Ishikawa (cell line): ENCODE measurements at regions not wholly inside any gene's neighbourhood (a gene's known extent, or its start where the extent isn't known, plus 50 kb on each side); places are given as distances from the start of the nearest gene placed in this dataset.
A peak's percentile ranks its signal among the peaks of the same experiment; 100 is the strongest.

Source experiments
- CEBPB ChIP-seq: IDR thresholded peaks from 2 replicates; pipeline ENCODE4 v1.6.1; 2012
- CREB1 ChIP-seq: IDR thresholded peaks from 2 replicates; pipeline ENCODE4 v1.6.1; 2012; ENCODE audit warnings: low read depth
- EGR1 ChIP-seq: IDR thresholded peaks from 2 replicates; pipeline ENCODE4 v1.6.1; 2012
- EP300 ChIP-seq: IDR thresholded peaks from 2 replicates; pipeline ENCODE4 v1.6.1; 2012; ENCODE audit warnings: borderline replicate concordance
- FOXM1 ChIP-seq: IDR thresholded peaks from 2 replicates; pipeline ENCODE4 v1.6.1; 2012; ENCODE audit warnings: low read depth, borderline replicate concordance
- MAX ChIP-seq: IDR thresholded peaks from 2 replicates; pipeline ENCODE4 v1.6.1; 2012
- NFIC ChIP-seq: IDR thresholded peaks from 2 replicates; pipeline ENCODE4 v1.6.1; 2012
- RAD21 ChIP-seq: IDR thresholded peaks from 2 replicates; pipeline ENCODE4 v1.6.1; 2012; ENCODE audit warnings: low read depth
- TAF1 ChIP-seq: IDR thresholded peaks from 2 replicates; pipeline ENCODE4 v1.6.1; 2012; ENCODE audit warnings: low read depth, mild to moderate bottlenecking
- TCF12 ChIP-seq: IDR thresholded peaks from 2 replicates; pipeline ENCODE4 v1.6.1; 2012; ENCODE audit warnings: low read depth
- TEAD4 ChIP-seq: IDR thresholded peaks from 2 replicates; pipeline ENCODE4 v1.6.1; 2012
- YY1 ChIP-seq: IDR thresholded peaks from 2 replicates; pipeline ENCODE4 v1.6.1; 2012; ENCODE audit warnings: low read depth
- ZBTB7A ChIP-seq: IDR thresholded peaks from 2 replicates; pipeline ENCODE4 v1.6.1; 2012; ENCODE audit warnings: low read depth
- TF ChIP-seq, protein P1 (sequence below): IDR thresholded peaks from 2 replicates; pipeline ENCODE4 v1.6.1; 2012; ENCODE audit warnings: low read depth, mild to moderate bottlenecking
- TF ChIP-seq, protein P2 (sequence below): IDR thresholded peaks from 2 replicates; pipeline ENCODE4 v1.6.1; 2012

- no peak for TF ChIP-seq TCF12
- no peak for TF ChIP-seq EGR1
- TF ChIP-seq NFIC = no peak
- no peak for TF ChIP-seq TAF1
- TF ChIP-seq, protein P1, sequence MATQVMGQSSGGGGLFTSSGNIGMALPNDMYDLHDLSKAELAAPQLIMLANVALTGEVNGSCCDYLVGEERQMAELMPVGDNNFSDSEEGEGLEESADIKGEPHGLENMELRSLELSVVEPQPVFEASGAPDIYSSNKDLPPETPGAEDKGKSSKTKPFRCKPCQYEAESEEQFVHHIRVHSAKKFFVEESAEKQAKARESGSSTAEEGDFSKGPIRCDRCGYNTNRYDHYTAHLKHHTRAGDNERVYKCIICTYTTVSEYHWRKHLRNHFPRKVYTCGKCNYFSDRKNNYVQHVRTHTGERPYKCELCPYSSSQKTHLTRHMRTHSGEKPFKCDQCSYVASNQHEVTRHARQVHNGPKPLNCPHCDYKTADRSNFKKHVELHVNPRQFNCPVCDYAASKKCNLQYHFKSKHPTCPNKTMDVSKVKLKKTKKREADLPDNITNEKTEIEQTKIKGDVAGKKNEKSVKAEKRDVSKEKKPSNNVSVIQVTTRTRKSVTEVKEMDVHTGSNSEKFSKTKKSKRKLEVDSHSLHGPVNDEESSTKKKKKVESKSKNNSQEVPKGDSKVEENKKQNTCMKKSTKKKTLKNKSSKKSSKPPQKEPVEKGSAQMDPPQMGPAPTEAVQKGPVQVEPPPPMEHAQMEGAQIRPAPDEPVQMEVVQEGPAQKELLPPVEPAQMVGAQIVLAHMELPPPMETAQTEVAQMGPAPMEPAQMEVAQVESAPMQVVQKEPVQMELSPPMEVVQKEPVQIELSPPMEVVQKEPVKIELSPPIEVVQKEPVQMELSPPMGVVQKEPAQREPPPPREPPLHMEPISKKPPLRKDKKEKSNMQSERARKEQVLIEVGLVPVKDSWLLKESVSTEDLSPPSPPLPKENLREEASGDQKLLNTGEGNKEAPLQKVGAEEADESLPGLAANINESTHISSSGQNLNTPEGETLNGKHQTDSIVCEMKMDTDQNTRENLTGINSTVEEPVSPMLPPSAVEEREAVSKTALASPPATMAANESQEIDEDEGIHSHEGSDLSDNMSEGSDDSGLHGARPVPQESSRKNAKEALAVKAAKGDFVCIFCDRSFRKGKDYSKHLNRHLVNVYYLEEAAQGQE = no peak
- TF ChIP-seq, protein P2, sequence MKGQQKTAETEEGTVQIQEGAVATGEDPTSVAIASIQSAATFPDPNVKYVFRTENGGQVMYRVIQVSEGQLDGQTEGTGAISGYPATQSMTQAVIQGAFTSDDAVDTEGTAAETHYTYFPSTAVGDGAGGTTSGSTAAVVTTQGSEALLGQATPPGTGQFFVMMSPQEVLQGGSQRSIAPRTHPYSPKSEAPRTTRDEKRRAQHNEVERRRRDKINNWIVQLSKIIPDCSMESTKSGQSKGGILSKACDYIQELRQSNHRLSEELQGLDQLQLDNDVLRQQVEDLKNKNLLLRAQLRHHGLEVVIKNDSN = no peak
- TF ChIP-seq FOXM1 = no peak
- TF ChIP-seq TEAD4 = no peak
- TF ChIP-seq CEBPB = no peak
- TF ChIP-seq EP300 = no peak
- no peak for TF ChIP-seq ZBTB7A
- TF ChIP-seq YY1 = no peak
- no peak for TF ChIP-seq CREB1
- TF ChIP-seq RAD21 = no peak
- no peak for TF ChIP-seq MAX
These were observed 556.4 kb upstream of the SMIM31 start for GRCh38 chr4:164197556-164197955.

DNA sequence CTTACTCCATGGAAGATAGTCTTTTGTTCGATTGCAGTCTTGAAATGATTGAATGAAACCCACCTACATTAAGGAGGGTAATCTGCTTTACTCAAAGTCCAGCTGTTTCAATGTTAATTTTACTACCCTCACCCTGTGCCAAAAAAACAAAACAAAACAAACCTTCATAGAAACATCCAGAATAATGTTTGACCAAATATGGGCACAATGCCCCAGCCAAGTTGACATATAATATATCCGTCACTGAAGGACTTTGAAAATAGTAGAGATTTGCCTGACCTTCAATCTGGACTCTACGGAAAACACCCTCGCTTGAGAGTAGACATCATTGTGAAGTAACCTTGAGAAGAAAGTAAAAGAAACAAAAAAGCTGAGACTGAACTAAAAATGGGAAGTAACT lies 550.5 kb upstream of the SMIM31 start:
- TF ChIP-seq EGR1 (no peak), TEAD4 (no peak), CREB1 (no peak), TCF12 (no peak), CEBPB (no peak), FOXM1 (no peak), RAD21 (no peak), MAX (no peak)
- TF ChIP-seq, protein P2 = no peak

- TF ChIP-seq CEBPB (0 out of 2 replicates have a peak, but pooled peaks have one; percentile 19), TAF1 (no peak), ZBTB7A (no peak), FOXM1 (peak; percentile 85; the same call in 1 of the 2 replicates), TEAD4 (peak; percentile 100), NFIC (peak; percentile 86), TCF12 (peak; percentile 89), EP300 (peak; percentile 93), CREB1 (no peak), YY1 (no peak), EGR1 (no peak), MAX (peak; percentile 66; the same call in 1 of the 2 replicates), RAD21 (peak; percentile 24; the same call in 1 of the 2 replicates)
- TF ChIP-seq, protein P1 = no peak
- TF ChIP-seq, protein P2 = no peak
These were observed 549.5 kb upstream of the SMIM31 start for GRCh38 chr4:164204434-164204833.

GRCh38 chr4:164207460-164207859 lies 546.5 kb upstream of the SMIM31 start:
- TF ChIP-seq CEBPB = no peak
- TF ChIP-seq FOXM1 = no peak
- TF ChIP-seq TCF12 = no peak
- TF ChIP-seq, protein P2 = no peak
- no peak for TF ChIP-seq CREB1
- no peak for TF ChIP-seq EGR1
- TF ChIP-seq TEAD4 = no peak
- TF ChIP-seq, protein P1 = no peak
- no peak for TF ChIP-seq RAD21
- TF ChIP-seq TAF1 = no peak
- no peak for TF ChIP-seq YY1
- TF ChIP-seq ZBTB7A = no peak
